WERI-Rb-1 (cell line): ENCODE measurements at regions not wholly inside any gene's neighbourhood (a gene's known extent, or its start where the extent isn't known, plus 50 kb on each side); places are given as distances from the start of the nearest gene placed in this dataset.
"Not testable (repeated sequence)": the region's sequence is repeated elsewhere in the genome, so short reads cannot be mapped to it uniquely, and the experiment has no call there.

Source experiments
- DNase-seq: peaks from one replicate; pipeline ENCODE4 v3.0.0-alpha.2; 2020
- H3K27ac ChIP-seq: fragments of 250-450 bp; sonication (Bioruptor Pico); 2 replicates; pipeline ENCODE4 v1.5.1; 2020; ENCODE audit warnings: mild to moderate bottlenecking, moderate library complexity
- H3K27me3 ChIP-seq: fragments of 250-450 bp; sonication (Bioruptor Pico); 2 replicates; pipeline ENCODE4 v1.5.1; 2021; ENCODE audit warnings: mild to moderate bottlenecking, low read depth, moderate library complexity; ENCODE audit not compliant: insufficient read depth, severe bottlenecking
- H3K36me3 ChIP-seq: fragments of 250-450 bp; sonication (Bioruptor Pico); 2 replicates; pipeline ENCODE4 v1.5.1; 2020; ENCODE audit warnings: mild to moderate bottlenecking, moderate library complexity
- H3K4me3 ChIP-seq: 2 replicates; pipeline ENCODE4 v1.5.1; 2011; ENCODE audit warnings: low read depth, mild to moderate bottlenecking, control low read depth, low read length
- H3K9me3 ChIP-seq: fragments of 250-450 bp; sonication (Bioruptor Pico); 2 replicates; pipeline ENCODE4 v1.5.1; 2021; ENCODE audit warnings: mild to moderate bottlenecking, moderate library complexity; ENCODE audit not compliant: severe bottlenecking
- TF ChIP-seq, protein P1 (sequence below): IDR thresholded peaks from 2 replicates; pipeline ENCODE4 v1.5.1; 2011; ENCODE audit warnings: low read depth, mild to moderate bottlenecking, control low read depth, inconsistent platforms, low read length

DNA sequence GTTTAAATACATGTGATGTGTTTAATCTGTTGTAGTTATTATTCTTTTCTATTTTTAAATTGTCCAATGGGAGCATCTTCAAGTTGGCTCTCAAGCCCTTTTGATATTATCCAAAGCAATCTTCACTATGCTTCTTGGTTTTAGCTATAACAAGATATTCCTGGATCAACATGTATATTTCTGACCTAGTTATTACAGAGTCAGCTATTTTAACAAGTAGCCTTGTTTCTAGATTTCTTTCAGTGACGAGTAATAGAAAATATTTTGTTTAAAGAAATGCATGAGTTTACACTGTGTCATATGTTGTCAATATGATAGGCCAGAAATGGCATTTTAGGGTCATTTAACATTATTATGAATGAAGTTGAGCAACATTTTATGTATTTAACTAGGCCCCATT is 421.8 kb upstream of the MAP2 start:
- Histone ChIP-seq H3K36me3 (no peaks in the 10 kb centered on the region), H3K9me3 (no peaks in the 10 kb centered on the region), H3K27me3 (no peaks in the 10 kb centered on the region), H3K4me3 (no peak overlapping the region), H3K27ac (no peak overlapping the region)
- no peak for DNase-seq
- TF ChIP-seq, protein P1, sequence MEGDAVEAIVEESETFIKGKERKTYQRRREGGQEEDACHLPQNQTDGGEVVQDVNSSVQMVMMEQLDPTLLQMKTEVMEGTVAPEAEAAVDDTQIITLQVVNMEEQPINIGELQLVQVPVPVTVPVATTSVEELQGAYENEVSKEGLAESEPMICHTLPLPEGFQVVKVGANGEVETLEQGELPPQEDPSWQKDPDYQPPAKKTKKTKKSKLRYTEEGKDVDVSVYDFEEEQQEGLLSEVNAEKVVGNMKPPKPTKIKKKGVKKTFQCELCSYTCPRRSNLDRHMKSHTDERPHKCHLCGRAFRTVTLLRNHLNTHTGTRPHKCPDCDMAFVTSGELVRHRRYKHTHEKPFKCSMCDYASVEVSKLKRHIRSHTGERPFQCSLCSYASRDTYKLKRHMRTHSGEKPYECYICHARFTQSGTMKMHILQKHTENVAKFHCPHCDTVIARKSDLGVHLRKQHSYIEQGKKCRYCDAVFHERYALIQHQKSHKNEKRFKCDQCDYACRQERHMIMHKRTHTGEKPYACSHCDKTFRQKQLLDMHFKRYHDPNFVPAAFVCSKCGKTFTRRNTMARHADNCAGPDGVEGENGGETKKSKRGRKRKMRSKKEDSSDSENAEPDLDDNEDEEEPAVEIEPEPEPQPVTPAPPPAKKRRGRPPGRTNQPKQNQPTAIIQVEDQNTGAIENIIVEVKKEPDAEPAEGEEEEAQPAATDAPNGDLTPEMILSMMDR = no peak

- Histone ChIP-seq H3K27me3 (no peaks in the 10 kb centered on the region), H3K9me3 (no peaks in the 10 kb centered on the region), H3K4me3 (no peak overlapping the region), H3K36me3 (no peaks in the 10 kb centered on the region), H3K27ac (no peak overlapping the region)
- no peak for DNase-seq
- TF ChIP-seq, protein P1 = no peak
These were observed 418.5 kb upstream of the MAP2 start for GRCh38 chr2:209005371-209005770.

DNA sequence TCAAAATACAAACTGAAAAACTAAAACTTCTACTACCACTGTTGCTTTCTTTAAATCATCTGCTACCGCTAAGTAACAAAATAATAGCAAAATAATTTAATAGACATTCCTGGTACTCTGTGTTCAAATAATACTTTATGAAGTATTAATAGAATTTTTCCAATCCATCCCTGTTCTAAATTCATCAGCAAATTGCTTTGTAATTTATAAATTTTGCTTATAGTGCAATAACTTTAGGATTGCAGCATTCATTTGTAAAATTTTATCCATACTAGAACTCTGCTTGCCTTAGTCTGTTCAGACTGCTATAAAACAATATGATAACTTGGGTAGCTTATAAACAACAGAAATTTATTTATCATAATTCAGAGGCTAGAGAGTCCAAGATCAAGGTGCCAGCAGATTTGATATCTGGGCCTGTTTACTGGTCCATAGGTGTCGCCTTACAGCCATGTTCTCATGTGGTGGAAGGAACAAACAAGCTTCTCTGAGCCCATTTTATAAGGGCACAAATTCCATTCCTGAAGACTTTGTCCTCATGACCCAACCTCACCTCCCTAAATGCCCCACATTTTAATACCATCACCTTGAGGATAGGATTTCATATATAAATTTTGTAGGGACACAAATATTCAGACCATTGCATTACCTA is 415.1 kb upstream of the MAP2 start:
- H3K36me3 ChIP-seq = no peaks in the 10 kb centered on the region
- H3K27ac ChIP-seq = no peak overlapping the region
- H3K27me3 ChIP-seq = no peaks in the 10 kb centered on the region
- TF ChIP-seq, protein P1 = no peak
- DNase-seq = no peak
- no peak overlapping the region for H3K4me3 ChIP-seq
- H3K9me3 ChIP-seq = no peaks in the 10 kb centered on the region

- not testable (repeated sequence) for H3K27ac ChIP-seq, H3K9me3 ChIP-seq, H3K27me3 ChIP-seq, H3K36me3 ChIP-seq, DNase-seq, H3K4me3 ChIP-seq
These were observed 405.2 kb upstream of the MAP2 start for GRCh38 chr2:209018633-209019032.

GRCh38 chr2:209029249-209029648 is 394.6 kb upstream of the MAP2 start:
- H3K4me3 ChIP-seq = no peak overlapping the region
- no peaks in the 10 kb centered on the region for H3K36me3 ChIP-seq
- TF ChIP-seq, protein P1 = no peak
- H3K27ac ChIP-seq = no peak overlapping the region
- H3K9me3 ChIP-seq = no peaks in the 10 kb centered on the region
- no peaks in the 10 kb centered on the region for H3K27me3 ChIP-seq
- no peak for DNase-seq

- H3K9me3 ChIP-seq = no peaks in the 10 kb centered on the region
- H3K4me3 ChIP-seq = no peak overlapping the region
- DNase-seq = no peak
- H3K27ac ChIP-seq = no peak overlapping the region
- no peaks in the 10 kb centered on the region for H3K36me3 ChIP-seq
- no peaks in the 10 kb centered on the region for H3K27me3 ChIP-seq
- TF ChIP-seq, protein P1 = no peak
These were observed 379.5 kb upstream of the MAP2 start for GRCh38 chr2:209044307-209044706.
